Erythroblast (primary cell): ENCODE measurements at regions not wholly inside any gene's neighbourhood (a gene's known extent, or its start where the extent isn't known, plus 50 kb on each side); places are given as distances from the start of the nearest gene placed in this dataset.

Source experiments
- DNase-seq, 2 experiments: peaks; one replicate each; lab custom pipeline; 2025; lab: John Stamatoyannopoulos, UW
- GATA1 ChIP-seq: IDR thresholded peaks from 2 replicates; pipeline ENCODE4 v1.6.1; 2011; ENCODE audit warnings: low read depth, mild to moderate bottlenecking, control low read depth, low read length, moderate library complexity
- POLR2A ChIP-seq: IDR thresholded peaks from 2 replicates; pipeline ENCODE4 v1.6.1; 2011; ENCODE audit warnings: mild to moderate bottlenecking, low read length

- DNase-seq = no peak
- TF ChIP-seq GATA1 (no peak), POLR2A (no peak)
These were observed 64.3 kb upstream of the CDKN3 start for GRCh38 chr14:54332490-54332889.

- DNase-seq = no peak
- TF ChIP-seq GATA1 (no peak), POLR2A (no peak)
These were observed 63.3 kb upstream of the CDKN3 start for GRCh38 chr14:54333511-54333910.

- no peak for DNase-seq
- no peak for TF ChIP-seq GATA1
- TF ChIP-seq POLR2A = no peak
These were observed 61.1 kb upstream of the CDKN3 start for GRCh38 chr14:54335569-54336155.

- DNase-seq = no peak
- TF ChIP-seq GATA1 (no peak), POLR2A (no peak)
These were observed 59.5 kb upstream of the CDKN3 start for GRCh38 chr14:54337314-54337713.

GRCh38 chr14:54338696-54339317 lies 58.0 kb upstream of the CDKN3 start:
- no peak for TF ChIP-seq POLR2A
- TF ChIP-seq GATA1 = no peak
- no peak for DNase-seq

- no peak for DNase-seq
- no peak for TF ChIP-seq POLR2A
- TF ChIP-seq GATA1 = no peak
These were observed 57.0 kb upstream of the CDKN3 start for GRCh38 chr14:54339771-54340170.

- TF ChIP-seq GATA1 = no peak
- TF ChIP-seq POLR2A = no peak
- no peak for DNase-seq
These were observed 54.0 kb upstream of the CDKN3 start for GRCh38 chr14:54342806-54343205.

GRCh38 chr14:54343272-54344121 lies 53.3 kb upstream of the CDKN3 start:
- TF ChIP-seq POLR2A = no peak
- TF ChIP-seq GATA1 = no peak
- no peak for DNase-seq

GRCh38 chr14:54344445-54344844 lies 52.4 kb upstream of the CDKN3 start:
- TF ChIP-seq POLR2A = no peak
- TF ChIP-seq GATA1 = no peak

GRCh38 chr14:54346257-54346656 lies 50.5 kb upstream of the CDKN3 start:
- TF ChIP-seq POLR2A (no peak), GATA1 (no peak)
- no peak for DNase-seq

More at GRCh38 chr14:54344445-54344844, 52.4 kb upstream of the CDKN3 start:
- no peak for DNase-seq
